Fibroblast of lung (primary cell): ENCODE measurements at regions not wholly inside any gene's neighbourhood (a gene's known extent, or its start where the extent isn't known, plus 50 kb on each side); places are given as distances from the start of the nearest gene placed in this dataset.

Source experiments
- DNase-seq, 2 donors: peaks; one replicate each; pipeline versions ENCODE4 v3.0.0 to v3.0.0-alpha.2; 2010; ENCODE audit warnings: low read depth in 2 of 2
- H2AFZ ChIP-seq: 2 replicates; pipeline ENCODE4 v1.5.1; 2012; ENCODE audit warnings: low read length, control low read depth, inconsistent platforms
- H3K27ac ChIP-seq: 2 replicates; pipeline ENCODE4 v1.5.1; 2011; ENCODE audit warnings: low read length, control low read depth; ENCODE audit not compliant: insufficient read depth
- H3K27me3 ChIP-seq: 2 replicates; pipeline ENCODE4 v1.5.1; 2011; ENCODE audit warnings: mild to moderate bottlenecking, low read length; ENCODE audit not compliant: control insufficient read depth, insufficient read depth
- H3K36me3 ChIP-seq: 2 replicates; pipeline ENCODE4 v1.5.1; 2011; ENCODE audit warnings: low read length; ENCODE audit not compliant: control insufficient read depth, insufficient read depth
- H3K4me1 ChIP-seq: 2 replicates; pipeline ENCODE4 v1.5.1; 2011; ENCODE audit warnings: low read length; ENCODE audit not compliant: control insufficient read depth, insufficient read depth; ENCODE audit errors: extremely low read depth
- H3K4me2 ChIP-seq: 2 replicates; pipeline ENCODE4 v1.5.1; 2011; ENCODE audit warnings: low read length, control low read depth; ENCODE audit not compliant: insufficient read depth; ENCODE audit errors: extremely low read depth
- H3K4me3 ChIP-seq, 4 experiments: fragments of 200-600 bp in 1 of 4; sonication (generic) in 1 of 4; replicated peaks in 1 of 4; 2 replicates each; pipeline ENCODE4 v1.5.1; 2011 to 2016; ENCODE audit warnings: low read length in 4 of 4, low read depth in 3 of 4, mild to moderate bottlenecking in 3 of 4, control low read depth in 2 of 4, inconsistent platforms in 1 of 4, mixed read lengths in 1 of 4; ENCODE audit not compliant: insufficient read depth in 1 of 4; ENCODE audit errors: control extremely low read depth in 1 of 4
- H3K79me2 ChIP-seq: 2 replicates; pipeline ENCODE4 v1.5.1; 2012; ENCODE audit warnings: mild to moderate bottlenecking, low read length, inconsistent platforms; ENCODE audit not compliant: control insufficient read depth, insufficient read depth
- H3K9ac ChIP-seq: 2 replicates; pipeline ENCODE4 v1.5.1; 2011; ENCODE audit warnings: mild to moderate bottlenecking, low read length, control low read depth; ENCODE audit not compliant: insufficient read depth
- H3K9me3 ChIP-seq: 2 replicates; pipeline ENCODE4 v1.5.1; 2012; ENCODE audit warnings: low read depth, low read length; ENCODE audit not compliant: control insufficient read depth, insufficient read depth
- H4K20me1 ChIP-seq: 2 replicates; pipeline ENCODE4 v1.5.1; 2011; ENCODE audit warnings: low read length; ENCODE audit not compliant: control insufficient read depth, insufficient read depth; ENCODE audit errors: extremely low read depth
- EZH2 ChIP-seq: IDR thresholded peaks from 2 replicates; pipeline ENCODE4 v1.5.1; 2012; ENCODE audit warnings: low read length, control low read depth, mild to moderate bottlenecking; ENCODE audit errors: missing control alignments
- TF ChIP-seq, protein P1 (sequence below), 2 donors: IDR thresholded peaks in 1 of 2; conservative IDR thresholded peaks in 1 of 2; 1 replicate in 1 of 2; 2 replicates in 1 of 2; pipeline ENCODE4 v1.5.1; 2011 to 2012; ENCODE audit warnings: low read length in 2 of 2, control low read depth in 1 of 2, inconsistent platforms in 1 of 2, low read depth in 1 of 2, mild to moderate bottlenecking in 1 of 2

DNA sequence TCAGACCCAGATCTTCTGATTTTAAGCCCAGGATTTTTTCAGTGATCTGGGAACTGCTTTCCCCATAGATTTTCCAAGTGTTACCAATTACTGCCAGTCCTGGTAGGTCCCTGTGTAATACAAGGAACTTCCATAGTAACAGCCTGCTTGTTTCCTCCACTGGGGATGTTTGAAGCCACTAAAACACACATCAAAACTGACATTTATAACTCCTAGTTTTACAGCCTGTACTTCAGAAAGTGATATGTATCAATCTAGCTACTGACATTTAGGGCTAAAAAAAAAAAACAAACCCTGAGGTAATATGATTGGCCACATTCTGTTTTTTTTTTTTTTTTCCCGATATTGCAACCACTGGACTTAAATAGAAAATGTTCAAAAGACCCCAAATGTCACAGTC is 166.9 kb upstream of the SP4 start:
- DNase-seq = no peak
- Histone ChIP-seq H3K27ac (no peak overlapping the region), H2AFZ (no peak overlapping the region), H3K9ac (no peak overlapping the region), H3K79me2 (no peaks in the 10 kb centered on the region), H3K9me3 (no peaks in the 10 kb centered on the region), H3K4me3 (no peak overlapping the region), H3K4me2 (no peak overlapping the region), H3K4me1 (no peaks in the 10 kb centered on the region), H4K20me1 (no peaks in the 10 kb centered on the region), H3K27me3 (no peaks in the 10 kb centered on the region), H3K36me3 (no peaks in the 10 kb centered on the region)
- TF ChIP-seq EZH2 = no peak
- TF ChIP-seq, protein P1, sequence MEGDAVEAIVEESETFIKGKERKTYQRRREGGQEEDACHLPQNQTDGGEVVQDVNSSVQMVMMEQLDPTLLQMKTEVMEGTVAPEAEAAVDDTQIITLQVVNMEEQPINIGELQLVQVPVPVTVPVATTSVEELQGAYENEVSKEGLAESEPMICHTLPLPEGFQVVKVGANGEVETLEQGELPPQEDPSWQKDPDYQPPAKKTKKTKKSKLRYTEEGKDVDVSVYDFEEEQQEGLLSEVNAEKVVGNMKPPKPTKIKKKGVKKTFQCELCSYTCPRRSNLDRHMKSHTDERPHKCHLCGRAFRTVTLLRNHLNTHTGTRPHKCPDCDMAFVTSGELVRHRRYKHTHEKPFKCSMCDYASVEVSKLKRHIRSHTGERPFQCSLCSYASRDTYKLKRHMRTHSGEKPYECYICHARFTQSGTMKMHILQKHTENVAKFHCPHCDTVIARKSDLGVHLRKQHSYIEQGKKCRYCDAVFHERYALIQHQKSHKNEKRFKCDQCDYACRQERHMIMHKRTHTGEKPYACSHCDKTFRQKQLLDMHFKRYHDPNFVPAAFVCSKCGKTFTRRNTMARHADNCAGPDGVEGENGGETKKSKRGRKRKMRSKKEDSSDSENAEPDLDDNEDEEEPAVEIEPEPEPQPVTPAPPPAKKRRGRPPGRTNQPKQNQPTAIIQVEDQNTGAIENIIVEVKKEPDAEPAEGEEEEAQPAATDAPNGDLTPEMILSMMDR (conservative IDR thresholded peaks at IDR 0.05 in 1 of 2, IDR thresholded peaks at IDR 0.05 in 1 of 2; ENCODE audit: low read depth in 1 of 2, low read length in 2 of 2) = no peak

DNA sequence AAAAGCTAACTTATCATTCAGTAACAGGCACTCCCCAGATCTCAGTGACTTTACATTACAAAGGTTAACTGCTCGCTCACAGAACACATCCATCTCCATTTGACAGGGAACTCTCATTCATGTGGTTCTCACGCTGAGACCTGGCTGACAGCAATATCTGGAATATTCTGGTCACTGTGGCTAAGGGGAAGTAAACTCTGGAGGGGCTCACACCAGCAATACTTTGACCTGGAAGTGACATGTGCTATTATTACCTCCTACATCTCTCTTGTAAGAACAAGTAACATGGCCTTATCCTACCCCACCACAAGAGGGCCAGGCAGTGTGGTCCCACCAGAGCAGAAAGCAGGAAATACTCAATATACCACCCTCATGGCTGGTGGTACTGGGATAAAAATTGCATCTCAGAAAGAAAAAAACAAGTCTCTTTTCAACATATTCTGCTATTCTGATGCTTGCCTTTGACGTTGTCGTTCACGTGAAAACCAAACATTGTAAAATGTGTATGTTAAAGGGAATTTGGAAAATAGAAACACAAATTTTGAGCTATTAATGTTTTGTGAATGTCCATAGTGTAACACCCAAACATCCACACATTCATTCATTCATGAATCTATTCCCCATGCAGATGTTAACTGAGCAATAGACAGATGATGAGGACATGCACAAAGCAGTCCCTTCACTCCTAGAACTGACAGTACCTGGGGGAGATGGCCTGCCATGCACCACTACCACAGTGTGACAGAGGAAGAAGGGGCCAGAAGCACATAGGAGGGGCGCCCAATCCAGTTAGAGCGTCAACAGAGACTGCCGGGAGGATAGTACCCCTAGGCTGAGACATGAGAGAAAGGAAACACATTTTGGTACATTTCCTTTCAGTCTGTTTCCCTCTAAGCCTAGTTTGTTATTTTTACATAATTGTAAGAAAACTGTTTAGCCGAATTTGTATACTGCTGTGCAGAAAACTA is 166.0 kb upstream of the SP4 start:
- H4K20me1 ChIP-seq = no peaks in the 10 kb centered on the region
- no peaks in the 10 kb centered on the region for H3K4me1 ChIP-seq
- no peak overlapping the region for H3K4me3 ChIP-seq
- no peak overlapping the region for H3K27ac ChIP-seq
- no peaks in the 10 kb centered on the region for H3K27me3 ChIP-seq
- H2AFZ ChIP-seq = no peak overlapping the region
- TF ChIP-seq, protein P1 (conservative IDR thresholded peaks at IDR 0.05 in 1 of 2, IDR thresholded peaks at IDR 0.05 in 1 of 2; ENCODE audit: low read depth in 1 of 2, low read length in 2 of 2) = peak; percentile 48 to 59
- no peak for TF ChIP-seq EZH2
- H3K9ac ChIP-seq = no peak overlapping the region
- no peaks in the 10 kb centered on the region for H3K36me3 ChIP-seq
- H3K79me2 ChIP-seq = no peaks in the 10 kb centered on the region
- DNase-seq = peak; percentile 13 to 35
- no peak overlapping the region for H3K4me2 ChIP-seq
- no peaks in the 10 kb centered on the region for H3K9me3 ChIP-seq

DNA sequence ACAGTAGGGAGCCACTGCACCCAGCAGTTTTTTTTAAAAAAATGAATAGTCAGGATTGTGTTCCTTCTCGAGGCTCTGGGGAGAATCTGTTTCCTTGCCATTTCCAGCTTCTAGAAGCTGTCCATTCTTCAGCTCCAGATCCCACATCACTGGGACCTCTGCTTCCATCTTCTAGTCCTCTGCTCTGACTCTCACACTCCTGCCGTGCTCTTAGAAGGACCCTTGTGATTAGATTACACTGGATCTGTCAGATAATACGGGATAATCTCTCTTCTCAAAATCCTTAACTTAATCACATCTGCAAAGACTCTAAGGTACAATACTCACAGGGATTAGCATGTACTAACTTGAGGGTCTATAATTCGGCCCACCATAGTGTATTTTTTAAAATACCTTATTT is 158.9 kb upstream of the SP4 start:
- Histone ChIP-seq H3K9me3 (no peaks in the 10 kb centered on the region), H3K4me2 (no peak overlapping the region), H3K27ac (no peak overlapping the region), H2AFZ (no peak overlapping the region), H4K20me1 (no peaks in the 10 kb centered on the region), H3K79me2 (no peaks in the 10 kb centered on the region), H3K4me3 (no peak overlapping the region), H3K36me3 (no peaks in the 10 kb centered on the region), H3K4me1 (no peaks in the 10 kb centered on the region), H3K27me3 (no peaks in the 10 kb centered on the region), H3K9ac (no peak overlapping the region)
- no peak for TF ChIP-seq EZH2
- TF ChIP-seq, protein P1 (conservative IDR thresholded peaks at IDR 0.05 in 1 of 2, IDR thresholded peaks at IDR 0.05 in 1 of 2; ENCODE audit: low read depth in 1 of 2, low read length in 2 of 2) = no peak
- no peak for DNase-seq
